OCI-LY1 (cell line): ENCODE measurements at regions not wholly inside any gene's neighbourhood (a gene's known extent, or its start where the extent isn't known, plus 50 kb on each side); places are given as distances from the start of the nearest gene placed in this dataset.

Experiments used
- H2AFZ ChIP-seq: fragments of 200-600 bp; sonication (generic), shearing (Covaris generic); 2 replicates; pipeline ENCODE4 v1.6.0; 2014; ENCODE audit warnings: antibody characterized with exemption, mild to moderate bottlenecking, low read length
- H3F3A ChIP-seq: fragments of 200-600 bp; sonication (generic), shearing (Covaris generic); 2 replicates; pipeline ENCODE4 v1.6.0; 2014; ENCODE audit warnings: mild to moderate bottlenecking, antibody characterized with exemption, low read length, moderate library complexity; ENCODE audit not compliant: insufficient read depth
- H3K27ac ChIP-seq: fragments of 200-600 bp; sonication (generic); 2 replicates; pipeline ENCODE4 v1.5.1; 2014; ENCODE audit warnings: low read length, mixed run types, mild to moderate bottlenecking, low read depth; ENCODE audit not compliant: poor library complexity, severe bottlenecking
- H3K27me3 ChIP-seq: fragments of 200-600 bp; sonication (generic); 2 replicates; pipeline ENCODE4 v1.6.0; 2014; ENCODE audit warnings: antibody characterized with exemption, mild to moderate bottlenecking, low read length, moderate library complexity; ENCODE audit not compliant: insufficient read depth
- H3K36me3 ChIP-seq: fragments of 200-600 bp; sonication (generic); 2 replicates; pipeline ENCODE4 v1.6.1; 2014; ENCODE audit warnings: mild to moderate bottlenecking, antibody characterized with exemption, low read length, moderate library complexity, mixed read lengths; ENCODE audit not compliant: insufficient read depth
- H3K4me1 ChIP-seq: fragments of 200-600 bp; sonication (generic); 2 replicates; pipeline ENCODE4 v1.5.1; 2014; ENCODE audit warnings: mild to moderate bottlenecking, low read length, moderate library complexity; ENCODE audit not compliant: insufficient read depth, severe bottlenecking
- H3K4me2 ChIP-seq: fragments of 200-600 bp; sonication (generic), shearing (Covaris generic); 2 replicates; pipeline ENCODE4 v1.6.1; 2014; ENCODE audit warnings: low read length
- H3K4me3 ChIP-seq: fragments of 200-600 bp; sonication (generic); 2 replicates; pipeline ENCODE4 v1.5.1; 2014; ENCODE audit warnings: low read length, low read depth, mild to moderate bottlenecking, mixed read lengths; ENCODE audit not compliant: poor library complexity, severe bottlenecking
- H3K79me2 ChIP-seq: fragments of 200-600 bp; shearing (Covaris generic); 2 replicates; pipeline ENCODE4 v1.6.1; 2016; ENCODE audit warnings: mixed run types, low read length, mixed read lengths; ENCODE audit not compliant: insufficient read depth
- H3K9ac ChIP-seq: fragments of 200-600 bp; sonication (generic), shearing (Covaris generic); 2 replicates; pipeline ENCODE4 v1.6.1; 2014; ENCODE audit warnings: mild to moderate bottlenecking, low read length, mixed read lengths
- H3K9me2 ChIP-seq: fragments of 200-600 bp; sonication (generic), shearing (Covaris generic); 2 replicates; pipeline ENCODE4 v1.6.1; 2014; ENCODE audit warnings: low read depth, mild to moderate bottlenecking, low read length, mixed read lengths
- H3K9me3 ChIP-seq: fragments of 200-600 bp; shearing (Covaris generic); 2 replicates; pipeline ENCODE4 v1.6.1; 2014; ENCODE audit warnings: low read length, mixed read lengths
- H4K20me1 ChIP-seq: fragments of 200-600 bp; sonication (generic), shearing (Covaris generic); 2 replicates; pipeline ENCODE4 v1.6.0; 2016; ENCODE audit warnings: mild to moderate bottlenecking, low read length; ENCODE audit not compliant: insufficient read depth
- CTCF ChIP-seq: fragments of 200-600 bp; sonication (generic), shearing (Covaris generic); IDR thresholded peaks from 2 replicates; pipeline ENCODE4 v1.5.1; 2017; ENCODE audit warnings: mild to moderate bottlenecking, antibody characterized with exemption, low read length, moderate library complexity, mixed read lengths
- EZH2 ChIP-seq: fragments of 200-600 bp; sonication (generic), shearing (Covaris generic); IDR thresholded peaks from 2 replicates; pipeline ENCODE4 v1.8.0; 2017; ENCODE audit warnings: borderline replicate concordance, mixed run types, mild to moderate bottlenecking, antibody characterized with exemption, low read length, moderate library complexity, mixed read lengths

- Histone ChIP-seq H2AFZ (no peak overlapping the region), H3K4me3 (no peak overlapping the region), H3K9me3 (no peaks in the 10 kb centered on the region), H3K9ac (no peak overlapping the region), H3K27me3 (no peaks in the 10 kb centered on the region), H3K4me1 (no peaks in the 10 kb centered on the region), H3F3A (no peaks in the 10 kb centered on the region), H3K79me2 (no peaks in the 10 kb centered on the region), H3K9me2 (no peaks in the 10 kb centered on the region), H3K27ac (no peak overlapping the region), H4K20me1 (no peaks in the 10 kb centered on the region), H3K4me2 (no peak overlapping the region), H3K36me3 (no peaks in the 10 kb centered on the region)
- TF ChIP-seq EZH2 = no peak
- no peak for TF ChIP-seq CTCF
These were observed 59.3 kb upstream of the ADAMTS16 start for GRCh38 chr5:5080790-5081189.

GRCh38 chr5:5085381-5085780, 54.7 kb upstream of the ADAMTS16 start:
- no peaks in the 10 kb centered on the region for H4K20me1 ChIP-seq
- H3F3A ChIP-seq = no peaks in the 10 kb centered on the region
- H3K4me3 ChIP-seq = no peak overlapping the region
- H3K36me3 ChIP-seq = no peaks in the 10 kb centered on the region
- H3K4me1 ChIP-seq = no peaks in the 10 kb centered on the region
- H3K79me2 ChIP-seq = no peaks in the 10 kb centered on the region
- no peaks in the 10 kb centered on the region for H3K9me3 ChIP-seq
- no peak overlapping the region for H3K4me2 ChIP-seq
- H3K9ac ChIP-seq = no peak overlapping the region
- no peaks in the 10 kb centered on the region for H3K9me2 ChIP-seq
- no peaks in the 10 kb centered on the region for H3K27me3 ChIP-seq
- TF ChIP-seq EZH2 = no peak
- no peak for TF ChIP-seq CTCF
- no peak overlapping the region for H3K27ac ChIP-seq
- H2AFZ ChIP-seq = no peak overlapping the region

GRCh38 chr5:5089895-5090649, 50.1 kb upstream of the ADAMTS16 start:
- TF ChIP-seq CTCF (no peak), EZH2 (no peak)
- no peaks in the 10 kb centered on the region for H3K27me3 ChIP-seq
- no peak overlapping the region for H3K9ac ChIP-seq
- H3F3A ChIP-seq = no peaks in the 10 kb centered on the region
- no peaks in the 10 kb centered on the region for H3K9me2 ChIP-seq
- no peaks in the 10 kb centered on the region for H3K79me2 ChIP-seq
- no peaks in the 10 kb centered on the region for H3K9me3 ChIP-seq
- H3K27ac ChIP-seq = no peak overlapping the region
- no peak overlapping the region for H3K4me2 ChIP-seq
- no peak overlapping the region for H2AFZ ChIP-seq
- no peaks in the 10 kb centered on the region for H3K36me3 ChIP-seq
- no peak overlapping the region for H3K4me3 ChIP-seq
- no peaks in the 10 kb centered on the region for H4K20me1 ChIP-seq
- no peaks in the 10 kb centered on the region for H3K4me1 ChIP-seq
